ENCODE measurements at regions not wholly inside any gene's neighbourhood (a gene's known extent, or its start where the extent isn't known, plus 50 kb on each side); places are given as distances from the start of the nearest gene placed in this dataset.

GRCh38 chr14:89053303-89053702 is 228.9 kb downstream of the TTC8 start:
- TF ChIP-seq, protein P1, sequence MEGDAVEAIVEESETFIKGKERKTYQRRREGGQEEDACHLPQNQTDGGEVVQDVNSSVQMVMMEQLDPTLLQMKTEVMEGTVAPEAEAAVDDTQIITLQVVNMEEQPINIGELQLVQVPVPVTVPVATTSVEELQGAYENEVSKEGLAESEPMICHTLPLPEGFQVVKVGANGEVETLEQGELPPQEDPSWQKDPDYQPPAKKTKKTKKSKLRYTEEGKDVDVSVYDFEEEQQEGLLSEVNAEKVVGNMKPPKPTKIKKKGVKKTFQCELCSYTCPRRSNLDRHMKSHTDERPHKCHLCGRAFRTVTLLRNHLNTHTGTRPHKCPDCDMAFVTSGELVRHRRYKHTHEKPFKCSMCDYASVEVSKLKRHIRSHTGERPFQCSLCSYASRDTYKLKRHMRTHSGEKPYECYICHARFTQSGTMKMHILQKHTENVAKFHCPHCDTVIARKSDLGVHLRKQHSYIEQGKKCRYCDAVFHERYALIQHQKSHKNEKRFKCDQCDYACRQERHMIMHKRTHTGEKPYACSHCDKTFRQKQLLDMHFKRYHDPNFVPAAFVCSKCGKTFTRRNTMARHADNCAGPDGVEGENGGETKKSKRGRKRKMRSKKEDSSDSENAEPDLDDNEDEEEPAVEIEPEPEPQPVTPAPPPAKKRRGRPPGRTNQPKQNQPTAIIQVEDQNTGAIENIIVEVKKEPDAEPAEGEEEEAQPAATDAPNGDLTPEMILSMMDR (IDR thresholded peaks at IDR 0.05), result no peak
- TF ChIP-seq POLR2A (IDR thresholded peaks at IDR 0.05) (no peak), POLR2AphosphoS5 (IDR thresholded peaks at IDR 0.05) (peak; percentile 84)
